ENCODE measurements at regions not wholly inside any gene's neighbourhood (a gene's known extent, or its start where the extent isn't known, plus 50 kb on each side); places are given as distances from the start of the nearest gene placed in this dataset.

GRCh38 chr10:118965645-118966044 is 63.9 kb upstream of the NANOS1 start:
- TF ChIP-seq, protein P1, sequence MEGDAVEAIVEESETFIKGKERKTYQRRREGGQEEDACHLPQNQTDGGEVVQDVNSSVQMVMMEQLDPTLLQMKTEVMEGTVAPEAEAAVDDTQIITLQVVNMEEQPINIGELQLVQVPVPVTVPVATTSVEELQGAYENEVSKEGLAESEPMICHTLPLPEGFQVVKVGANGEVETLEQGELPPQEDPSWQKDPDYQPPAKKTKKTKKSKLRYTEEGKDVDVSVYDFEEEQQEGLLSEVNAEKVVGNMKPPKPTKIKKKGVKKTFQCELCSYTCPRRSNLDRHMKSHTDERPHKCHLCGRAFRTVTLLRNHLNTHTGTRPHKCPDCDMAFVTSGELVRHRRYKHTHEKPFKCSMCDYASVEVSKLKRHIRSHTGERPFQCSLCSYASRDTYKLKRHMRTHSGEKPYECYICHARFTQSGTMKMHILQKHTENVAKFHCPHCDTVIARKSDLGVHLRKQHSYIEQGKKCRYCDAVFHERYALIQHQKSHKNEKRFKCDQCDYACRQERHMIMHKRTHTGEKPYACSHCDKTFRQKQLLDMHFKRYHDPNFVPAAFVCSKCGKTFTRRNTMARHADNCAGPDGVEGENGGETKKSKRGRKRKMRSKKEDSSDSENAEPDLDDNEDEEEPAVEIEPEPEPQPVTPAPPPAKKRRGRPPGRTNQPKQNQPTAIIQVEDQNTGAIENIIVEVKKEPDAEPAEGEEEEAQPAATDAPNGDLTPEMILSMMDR (conservative IDR thresholded peaks at IDR 0.05 in 1 of 2, IDR thresholded peaks at IDR 0.05 in 1 of 2; ENCODE audit: low read depth in 1 of 2, low read length in 2 of 2), result no peak
- TF ChIP-seq EZH2 (IDR thresholded peaks at IDR 0.05; ENCODE audit: low read length, missing control alignments), result no peak

Data from fibroblast of lung (primary cell).